PFSK-1 (cell line): ENCODE measurements at regions not wholly inside any gene's neighbourhood (a gene's known extent, or its start where the extent isn't known, plus 50 kb on each side); places are given as distances from the start of the nearest gene placed in this dataset.

Source experiments
- POLR2AphosphoS5 ChIP-seq: IDR thresholded peaks from 2 replicates; pipeline ENCODE4 v1.6.1; 2012; ENCODE audit warnings: low read depth, mild to moderate bottlenecking, control low read depth, low read length, moderate library complexity
- TF ChIP-seq, protein P1 (sequence below), 2 experiments: IDR thresholded peaks; 2 replicates each; pipeline versions ENCODE4 v1.6.1 to v1.8.0; 2011 to 2012; ENCODE audit warnings: low read depth in 2 of 2, low read length in 2 of 2, control low read depth in 1 of 2, inconsistent platforms in 1 of 2, mild to moderate bottlenecking in 1 of 2, moderate library complexity in 1 of 2; ENCODE audit not compliant: insufficient read depth in 1 of 2

DNA sequence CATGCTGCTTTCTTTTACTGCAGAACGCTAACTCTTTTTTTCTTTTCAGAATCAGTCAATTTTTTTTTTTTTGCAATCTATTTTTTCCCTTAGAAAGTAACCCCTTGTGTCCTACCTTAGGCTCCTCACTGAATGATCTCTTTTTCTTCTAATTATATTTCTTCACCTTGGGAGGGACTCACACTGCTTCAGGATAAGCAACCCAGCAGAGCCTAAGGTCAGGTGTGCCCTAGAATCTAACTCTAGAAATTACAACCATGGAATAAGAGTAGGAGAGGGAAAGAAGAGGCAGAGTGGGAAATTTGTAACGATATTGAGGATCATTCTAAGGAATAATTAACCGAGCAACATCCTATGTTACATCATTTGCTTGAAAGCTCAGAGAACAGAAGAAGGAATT, 564.0 kb upstream of the MEF2C start:
- TF ChIP-seq POLR2AphosphoS5: no peak
- TF ChIP-seq, protein P1, sequence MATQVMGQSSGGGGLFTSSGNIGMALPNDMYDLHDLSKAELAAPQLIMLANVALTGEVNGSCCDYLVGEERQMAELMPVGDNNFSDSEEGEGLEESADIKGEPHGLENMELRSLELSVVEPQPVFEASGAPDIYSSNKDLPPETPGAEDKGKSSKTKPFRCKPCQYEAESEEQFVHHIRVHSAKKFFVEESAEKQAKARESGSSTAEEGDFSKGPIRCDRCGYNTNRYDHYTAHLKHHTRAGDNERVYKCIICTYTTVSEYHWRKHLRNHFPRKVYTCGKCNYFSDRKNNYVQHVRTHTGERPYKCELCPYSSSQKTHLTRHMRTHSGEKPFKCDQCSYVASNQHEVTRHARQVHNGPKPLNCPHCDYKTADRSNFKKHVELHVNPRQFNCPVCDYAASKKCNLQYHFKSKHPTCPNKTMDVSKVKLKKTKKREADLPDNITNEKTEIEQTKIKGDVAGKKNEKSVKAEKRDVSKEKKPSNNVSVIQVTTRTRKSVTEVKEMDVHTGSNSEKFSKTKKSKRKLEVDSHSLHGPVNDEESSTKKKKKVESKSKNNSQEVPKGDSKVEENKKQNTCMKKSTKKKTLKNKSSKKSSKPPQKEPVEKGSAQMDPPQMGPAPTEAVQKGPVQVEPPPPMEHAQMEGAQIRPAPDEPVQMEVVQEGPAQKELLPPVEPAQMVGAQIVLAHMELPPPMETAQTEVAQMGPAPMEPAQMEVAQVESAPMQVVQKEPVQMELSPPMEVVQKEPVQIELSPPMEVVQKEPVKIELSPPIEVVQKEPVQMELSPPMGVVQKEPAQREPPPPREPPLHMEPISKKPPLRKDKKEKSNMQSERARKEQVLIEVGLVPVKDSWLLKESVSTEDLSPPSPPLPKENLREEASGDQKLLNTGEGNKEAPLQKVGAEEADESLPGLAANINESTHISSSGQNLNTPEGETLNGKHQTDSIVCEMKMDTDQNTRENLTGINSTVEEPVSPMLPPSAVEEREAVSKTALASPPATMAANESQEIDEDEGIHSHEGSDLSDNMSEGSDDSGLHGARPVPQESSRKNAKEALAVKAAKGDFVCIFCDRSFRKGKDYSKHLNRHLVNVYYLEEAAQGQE (IDR thresholded peaks at IDR 0.05; ENCODE audit: insufficient read depth in 1 of 2, low read depth in 2 of 2, low read length in 2 of 2): no peak
